OCI-LY7 (cell line): ENCODE measurements at regions not wholly inside any gene's neighbourhood (a gene's known extent, or its start where the extent isn't known, plus 50 kb on each side); places are given as distances from the start of the nearest gene placed in this dataset.

Experiments
- BruUV-seq: library from RNA; stranded (reverse); fragments of 400-500 nt; replicated peaks from 2 replicates; lab custom pipeline; 2021; lab: Mats Ljungman, UMichigan
- CTCF ChIA-PET: fragments of 300-600 bp; sonication (Branson Sonifier 250); formaldehyde crosslinking; loops from one replicate; lab custom pipeline; 2022; ENCODE audit warnings: antibody characterized with exemption; ENCODE audit not compliant: unreplicated experiment; lab: Charles Lee
- POLR2A ChIA-PET: fragments of 300-600 bp; sonication (Branson Sonifier 250); formaldehyde crosslinking; loops from one replicate; lab custom pipeline; 2022; ENCODE audit warnings: antibody characterized with exemption; lab: Charles Lee
- DNase-seq: peaks from one replicate; pipeline ENCODE4 v3.0.0-alpha.2; 2015; ENCODE audit warnings: low spot score
- H2AFZ ChIP-seq: fragments of 200-600 bp; sonication (generic), shearing (Covaris generic); 2 replicates; pipeline ENCODE4 v1.6.1; 2014; ENCODE audit warnings: mild to moderate bottlenecking, antibody characterized with exemption, low read length, moderate library complexity
- H3K27ac ChIP-seq: fragments of 200-600 bp; sonication (generic); 2 replicates; pipeline ENCODE4 v1.5.1; 2014; ENCODE audit warnings: mixed run types, low read depth, mild to moderate bottlenecking, moderate library complexity, low read length, inconsistent platforms; ENCODE audit not compliant: poor library complexity, severe bottlenecking
- H3K36me3 ChIP-seq: fragments of 200-600 bp; sonication (generic); 2 replicates; pipeline ENCODE4 v1.6.1; 2014; ENCODE audit warnings: mild to moderate bottlenecking, antibody characterized with exemption, low read length, moderate library complexity, mixed read lengths; ENCODE audit not compliant: insufficient read depth
- H3K4me1 ChIP-seq: fragments of 200-600 bp; sonication (generic); 2 replicates; pipeline ENCODE4 v1.5.1; 2014; ENCODE audit warnings: mild to moderate bottlenecking, low read length; ENCODE audit not compliant: insufficient read depth, poor library complexity, severe bottlenecking
- H3K4me2 ChIP-seq: fragments of 200-600 bp; sonication (generic); 2 replicates; pipeline ENCODE4 v1.6.1; 2014; ENCODE audit warnings: mild to moderate bottlenecking, low read length
- H3K4me3 ChIP-seq: fragments of 200-600 bp; sonication (generic); 2 replicates; pipeline ENCODE4 v1.5.1; 2014; ENCODE audit warnings: mild to moderate bottlenecking, low read depth, low read length; ENCODE audit not compliant: poor library complexity, severe bottlenecking
- H3K79me2 ChIP-seq: fragments of 200-600 bp; sonication (generic); 2 replicates; pipeline ENCODE4 v1.6.1; 2016; ENCODE audit warnings: low read depth, mild to moderate bottlenecking, low read length, moderate library complexity, mixed read lengths; ENCODE audit not compliant: insufficient read depth
- H3K9me2 ChIP-seq: fragments of 200-600 bp; sonication (generic); 2 replicates; pipeline ENCODE4 v1.6.1; 2016; ENCODE audit warnings: mild to moderate bottlenecking, low read length, mixed read lengths; ENCODE audit not compliant: insufficient read depth
- H3K9me3 ChIP-seq: fragments of 200-600 bp; sonication (generic); 2 replicates; pipeline ENCODE4 v1.6.1; 2014; ENCODE audit warnings: mild to moderate bottlenecking, mixed run types, low read length, mixed read lengths
- H4K20me1 ChIP-seq: fragments of 200-600 bp; sonication (generic); 2 replicates; pipeline ENCODE4 v1.6.1; 2014; ENCODE audit warnings: mild to moderate bottlenecking, antibody characterized with exemption, low read length, moderate library complexity, mixed read lengths; ENCODE audit not compliant: insufficient read depth
- EZH2phosphoT487 ChIP-seq: fragments of 200-600 bp; sonication (generic); IDR thresholded peaks from 2 replicates; pipeline ENCODE4 v1.6.1; 2018; ENCODE audit warnings: low read depth, borderline replicate concordance, mild to moderate bottlenecking, mixed run types, antibody characterized with exemption, low read length, moderate library complexity, mixed read lengths
- intact Hi-C: fragments of 100-400 bp; cut with micrococcal nuclease; formaldehyde crosslinking; loops from one replicate; pipeline ENCODE4 v1.10.0; 2022; ENCODE audit not compliant: unreplicated experiment
- TF ChIP-seq, protein P1 (sequence below): fragments of 200-600 bp; sonication (generic); conservative IDR thresholded peaks from 2 replicates; pipeline ENCODE4 v1.5.1; 2014; ENCODE audit warnings: mild to moderate bottlenecking, antibody characterized with exemption, low read length, moderate library complexity, mixed read lengths

DNA sequence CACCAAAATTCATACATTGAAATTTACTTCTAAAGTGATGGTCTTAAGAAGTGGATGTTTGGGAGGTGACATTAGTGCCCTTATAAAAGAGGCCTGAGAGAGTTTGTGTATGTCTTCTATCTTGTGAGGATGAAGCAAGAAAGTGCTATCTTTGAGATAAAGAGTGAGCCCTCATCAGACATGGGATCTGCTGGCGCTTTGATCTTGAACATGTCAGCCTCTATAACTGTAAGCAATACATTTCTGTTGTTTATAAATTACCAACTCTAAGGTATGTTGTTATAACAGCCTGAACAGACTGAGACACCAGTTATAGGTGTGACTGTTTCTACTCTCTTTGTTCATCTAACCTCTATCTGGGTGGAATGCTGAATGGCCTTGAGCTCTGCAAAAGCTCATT lies 54.5 kb upstream of the SETBP1 start:
- Histone ChIP-seq H3K4me2 (no peak overlapping the region), H3K4me3 (no peak overlapping the region), H3K27ac (no peak overlapping the region), H2AFZ (no peak overlapping the region), H3K4me1 (no peaks in the 10 kb centered on the region), H3K36me3 (no peaks in the 10 kb centered on the region), H3K79me2 (no peaks in the 10 kb centered on the region), H3K9me3 (no peaks in the 10 kb centered on the region), H3K9me2 (no peaks in the 10 kb centered on the region), H4K20me1 (no peaks in the 10 kb centered on the region)
- no TSS peak for BruUV-seq
- intact Hi-C loops = no loop called here
- POLR2A ChIA-PET = no interaction called here
- CTCF ChIA-PET = no interaction called here
- no peak for DNase-seq
- no peak for TF ChIP-seq EZH2phosphoT487
- TF ChIP-seq, protein P1, sequence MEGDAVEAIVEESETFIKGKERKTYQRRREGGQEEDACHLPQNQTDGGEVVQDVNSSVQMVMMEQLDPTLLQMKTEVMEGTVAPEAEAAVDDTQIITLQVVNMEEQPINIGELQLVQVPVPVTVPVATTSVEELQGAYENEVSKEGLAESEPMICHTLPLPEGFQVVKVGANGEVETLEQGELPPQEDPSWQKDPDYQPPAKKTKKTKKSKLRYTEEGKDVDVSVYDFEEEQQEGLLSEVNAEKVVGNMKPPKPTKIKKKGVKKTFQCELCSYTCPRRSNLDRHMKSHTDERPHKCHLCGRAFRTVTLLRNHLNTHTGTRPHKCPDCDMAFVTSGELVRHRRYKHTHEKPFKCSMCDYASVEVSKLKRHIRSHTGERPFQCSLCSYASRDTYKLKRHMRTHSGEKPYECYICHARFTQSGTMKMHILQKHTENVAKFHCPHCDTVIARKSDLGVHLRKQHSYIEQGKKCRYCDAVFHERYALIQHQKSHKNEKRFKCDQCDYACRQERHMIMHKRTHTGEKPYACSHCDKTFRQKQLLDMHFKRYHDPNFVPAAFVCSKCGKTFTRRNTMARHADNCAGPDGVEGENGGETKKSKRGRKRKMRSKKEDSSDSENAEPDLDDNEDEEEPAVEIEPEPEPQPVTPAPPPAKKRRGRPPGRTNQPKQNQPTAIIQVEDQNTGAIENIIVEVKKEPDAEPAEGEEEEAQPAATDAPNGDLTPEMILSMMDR = no peak

GRCh38 chr18:44626807-44627206 lies 53.9 kb upstream of the SETBP1 start:
- H3K79me2 ChIP-seq = no peaks in the 10 kb centered on the region
- H4K20me1 ChIP-seq = no peaks in the 10 kb centered on the region
- H3K36me3 ChIP-seq = no peaks in the 10 kb centered on the region
- H3K9me2 ChIP-seq = no peaks in the 10 kb centered on the region
- DNase-seq = no peak
- H3K27ac ChIP-seq = no peak overlapping the region
- H3K4me1 ChIP-seq = no peaks in the 10 kb centered on the region
- no TSS peak for BruUV-seq
- no peak overlapping the region for H3K4me3 ChIP-seq
- POLR2A ChIA-PET = interaction anchor here (1.0 kb wide), 1 partner anchor 14 kb away, joined by 3 read pairs; no protein-coding TSS in a partner anchor
- TF ChIP-seq, protein P1 = no peak
- TF ChIP-seq EZH2phosphoT487 = no peak
- no peaks in the 10 kb centered on the region for H3K9me3 ChIP-seq
- CTCF ChIA-PET = interaction anchor here (0.6 kb wide), 1 partner anchor 740 kb away, joined by 4 read pairs; no protein-coding TSS in a partner anchor
- no peak overlapping the region for H3K4me2 ChIP-seq
- H2AFZ ChIP-seq = no peak overlapping the region
- intact Hi-C loops = no loop called here

DNA sequence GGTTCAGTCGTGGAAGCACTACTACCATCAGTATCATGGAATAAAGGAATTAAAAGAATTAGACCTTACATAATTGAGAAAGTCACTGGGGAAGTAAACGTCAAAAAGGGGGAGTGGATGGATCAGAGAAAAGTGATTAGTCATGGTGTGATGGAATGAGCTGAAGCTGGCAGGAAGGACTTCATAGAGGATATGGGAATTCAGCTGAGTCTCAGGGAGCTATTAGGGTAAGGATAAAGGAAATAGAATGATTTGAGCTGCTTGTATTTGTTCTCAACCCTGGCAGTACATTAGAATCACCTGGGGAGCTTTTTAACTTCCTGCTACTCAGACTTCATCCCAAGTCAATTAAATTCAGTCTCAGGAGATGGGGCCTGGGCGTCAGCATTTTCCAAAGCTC lies 53.4 kb upstream of the SETBP1 start:
- Histone ChIP-seq H3K79me2 (no peaks in the 10 kb centered on the region), H3K27ac (no peak overlapping the region), H3K4me2 (no peak overlapping the region), H3K4me1 (no peaks in the 10 kb centered on the region), H3K36me3 (no peaks in the 10 kb centered on the region), H4K20me1 (no peaks in the 10 kb centered on the region), H2AFZ (no peak overlapping the region), H3K4me3 (no peak overlapping the region), H3K9me3 (no peaks in the 10 kb centered on the region), H3K9me2 (no peaks in the 10 kb centered on the region)
- DNase-seq = no peak
- no peak for TF ChIP-seq EZH2phosphoT487
- TF ChIP-seq, protein P1 = no peak
- intact Hi-C loops = no loop called here
- CTCF ChIA-PET = interaction anchor here (0.6 kb wide), 1 partner anchor 739 kb away, joined by 4 read pairs; no protein-coding TSS in a partner anchor
- POLR2A ChIA-PET = interaction anchor here (1.0 kb wide), 1 partner anchor 15 kb away, joined by 3 read pairs; no protein-coding TSS in a partner anchor
- BruUV-seq = no TSS peak
